Occipital lobe (tissue), 1 donor: ENCODE measurements at regions not wholly inside any gene's neighbourhood (a gene's known extent, or its start where the extent isn't known, plus 50 kb on each side); places are given as distances from the start of the nearest gene placed in this dataset.
"Not testable (repeated sequence)": the region's sequence is repeated elsewhere in the genome, so short reads cannot be mapped to it uniquely, and the experiment has no call there.

Experiments
- DNase-seq: peaks from one replicate; lab custom pipeline; 2025; lab: John Stamatoyannopoulos, UW

GRCh38 chr12:4191642-4192041 lies 81.9 kb upstream of the CCND2 start:
- no peak for DNase-seq

- DNase-seq, result no peak
Measured at GRCh38 chr12:4191149-4191548, 82.4 kb upstream of the CCND2 start.

- no peak for DNase-seq
Measured at GRCh38 chr12:4190366-4191063, 83.0 kb upstream of the CCND2 start.

- no peak for DNase-seq
Measured at GRCh38 chr12:4189721-4190120, 83.8 kb upstream of the CCND2 start.

GRCh38 chr12:4187916-4188315 lies 85.6 kb upstream of the CCND2 start:
- DNase-seq, result no peak

- not testable (repeated sequence) for DNase-seq
Measured at GRCh38 chr12:4187315-4187714, 86.2 kb upstream of the CCND2 start.

GRCh38 chr12:4178424-4179170 lies 95.0 kb upstream of the CCND2 start:
- DNase-seq, result no peak

- DNase-seq, result no peak
Measured at GRCh38 chr12:4177262-4177661, 96.3 kb upstream of the CCND2 start.

GRCh38 chr12:4176168-4176567 lies 97.4 kb upstream of the CCND2 start:
- no peak for DNase-seq

- DNase-seq, result no peak
Measured at GRCh38 chr12:4174417-4174816, 99.1 kb upstream of the CCND2 start.

GRCh38 chr12:4172999-4173398 lies 100.6 kb upstream of the CCND2 start:
- DNase-seq, result no peak

- DNase-seq, result no peak
Measured at GRCh38 chr12:4171742-4172141, 101.8 kb upstream of the CCND2 start.

- no peak for DNase-seq
Measured at GRCh38 chr12:4169959-4170358, 103.6 kb upstream of the CCND2 start.

GRCh38 chr12:4169531-4169930 lies 104.0 kb upstream of the CCND2 start:
- DNase-seq, result no peak

- DNase-seq, result no peak
Measured at GRCh38 chr12:4168036-4168435, 105.5 kb upstream of the CCND2 start.

GRCh38 chr12:4164559-4165558 lies 108.7 kb upstream of the CCND2 start:
- DNase-seq, result no peak

- DNase-seq, result no peak
Measured at GRCh38 chr12:4164188-4164558, 109.4 kb upstream of the CCND2 start.

- DNase-seq, result no peak
Measured at GRCh38 chr12:4161718-4162117, 111.8 kb upstream of the CCND2 start.

- DNase-seq, result no peak
Measured at GRCh38 chr12:4160314-4161040, 113.1 kb upstream of the CCND2 start.

GRCh38 chr12:4159851-4160250 lies 113.7 kb upstream of the CCND2 start:
- no peak for DNase-seq

- DNase-seq, result no peak
Measured at GRCh38 chr12:4158306-4158705, 115.3 kb upstream of the CCND2 start.
